ENCODE measurements at regions not wholly inside any gene's neighbourhood (a gene's known extent, or its start where the extent isn't known, plus 50 kb on each side); places are given as distances from the start of the nearest gene placed in this dataset.

- no peak for TF ChIP-seq CTCF (IDR thresholded peaks at IDR 0.05; ENCODE audit: low read depth, low read length)
- TF ChIP-seq EZH2phosphoT487 (IDR thresholded peaks at IDR 0.05; ENCODE audit: low read depth), result no peak
These were observed 104.0 kb upstream of the ZFHX3 start for GRCh38 chr16:73151941-73152340.
